AML-193 (cell line): ENCODE measurements at regions not wholly inside any gene's neighbourhood (a gene's known extent, or its start where the extent isn't known, plus 50 kb on each side); places are given as distances from the start of the nearest gene placed in this dataset.

Experiments used
- DNase-seq, 2 experiments: peaks; one replicate each; lab custom pipeline; 2025; lab: John Stamatoyannopoulos, UW

DNA sequence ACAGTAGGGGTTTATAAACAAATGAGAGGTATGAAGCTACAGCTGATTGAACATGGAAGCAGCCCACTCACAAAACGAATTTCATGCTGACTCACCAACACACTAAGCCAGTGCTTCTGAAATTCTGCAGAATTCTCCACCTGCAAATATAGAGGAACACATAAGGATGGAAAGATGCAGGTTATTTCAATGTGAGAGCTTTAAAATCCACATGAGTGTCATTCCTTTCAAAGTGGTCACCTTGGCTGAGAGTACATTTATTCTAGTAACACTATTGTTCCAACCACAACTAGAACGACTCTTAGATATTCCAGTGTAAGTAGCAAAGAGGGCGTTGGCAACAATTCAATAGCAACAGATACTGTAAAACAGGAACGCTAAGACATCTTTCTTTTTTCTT is 189.9 kb upstream of the TSC22D2 start:
- no peak for DNase-seq

DNA sequence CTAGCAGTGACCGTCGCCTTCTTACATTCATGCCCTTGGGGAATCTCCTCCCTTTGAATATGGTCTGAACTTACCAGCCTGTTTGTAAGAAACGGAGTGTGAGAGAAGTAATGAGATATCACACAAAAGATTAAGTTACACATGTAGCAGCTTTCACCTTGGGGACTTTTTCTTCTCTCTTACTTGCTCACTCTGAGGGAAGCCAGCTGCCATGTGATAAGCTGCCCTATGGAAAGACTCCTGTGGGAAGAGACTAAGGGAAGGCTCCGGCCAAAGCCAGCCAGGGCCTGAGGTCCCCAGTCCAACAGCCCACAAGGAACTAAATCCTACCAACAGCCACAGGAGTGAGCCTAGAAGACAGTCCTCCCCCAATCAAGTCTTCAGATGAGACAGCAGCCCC is 190.4 kb upstream of the TSC22D2 start:
- no peak for DNase-seq

DNA sequence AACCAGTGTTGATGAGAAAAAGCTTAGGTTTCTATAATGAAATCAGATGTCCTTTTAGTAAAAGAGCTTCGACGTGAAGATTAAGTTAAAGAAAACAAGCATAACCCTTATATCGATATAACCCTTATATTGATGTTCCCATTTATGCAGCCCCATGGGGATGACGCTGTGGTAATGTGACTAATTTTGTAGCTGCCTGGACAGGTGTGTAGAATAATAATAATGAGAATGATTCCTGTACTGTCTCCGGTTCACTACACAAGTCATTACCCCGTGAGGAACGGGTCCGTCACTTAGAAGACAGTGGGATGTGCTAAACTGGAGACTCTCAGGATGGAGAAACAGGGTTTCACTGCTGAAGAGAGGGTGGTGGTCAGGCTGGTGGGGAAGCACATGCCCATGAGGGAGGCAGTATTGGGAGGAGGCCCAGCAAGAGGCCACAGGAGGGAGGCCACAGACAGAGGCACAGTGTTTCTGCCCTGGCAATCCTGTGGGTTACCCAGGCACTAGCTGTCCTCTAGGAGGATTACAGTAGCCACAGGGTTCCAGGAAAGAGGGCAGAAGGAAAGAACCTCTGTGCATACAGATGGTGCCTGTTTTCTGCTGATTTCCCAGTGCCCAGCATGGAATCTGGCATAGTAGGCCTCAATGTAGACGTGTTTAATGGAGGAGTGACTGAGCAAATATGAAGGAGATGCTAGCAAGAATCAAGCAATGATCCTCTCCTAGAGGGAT is 191.1 kb upstream of the TSC22D2 start:
- DNase-seq: no peak

- DNase-seq: no peak
Observed at GRCh38 chr3:150216041-150216811, 191.9 kb upstream of the TSC22D2 start.

DNA sequence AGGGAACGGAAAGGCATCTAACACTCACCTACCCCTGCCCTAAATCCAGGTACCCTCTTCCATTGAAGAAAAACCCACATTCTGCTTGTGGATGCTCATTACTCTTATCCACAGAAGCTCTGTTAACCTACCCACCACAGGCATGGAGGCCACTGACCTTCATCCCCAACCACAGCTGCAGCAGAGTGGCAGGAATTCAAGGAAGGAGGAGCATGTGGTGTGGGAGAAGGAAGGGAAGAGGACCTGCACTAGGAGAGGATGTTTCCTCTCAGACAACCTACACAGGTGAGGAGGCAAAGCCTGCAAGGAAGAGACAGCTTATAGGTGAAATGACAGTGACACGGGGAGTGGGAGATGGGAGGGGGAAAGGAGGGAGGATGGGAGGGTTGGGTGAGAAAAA is 192.5 kb upstream of the TSC22D2 start:
- DNase-seq: no peak

GRCh38 chr3:150213577-150213976 is 194.5 kb upstream of the TSC22D2 start:
- no peak for DNase-seq

DNA sequence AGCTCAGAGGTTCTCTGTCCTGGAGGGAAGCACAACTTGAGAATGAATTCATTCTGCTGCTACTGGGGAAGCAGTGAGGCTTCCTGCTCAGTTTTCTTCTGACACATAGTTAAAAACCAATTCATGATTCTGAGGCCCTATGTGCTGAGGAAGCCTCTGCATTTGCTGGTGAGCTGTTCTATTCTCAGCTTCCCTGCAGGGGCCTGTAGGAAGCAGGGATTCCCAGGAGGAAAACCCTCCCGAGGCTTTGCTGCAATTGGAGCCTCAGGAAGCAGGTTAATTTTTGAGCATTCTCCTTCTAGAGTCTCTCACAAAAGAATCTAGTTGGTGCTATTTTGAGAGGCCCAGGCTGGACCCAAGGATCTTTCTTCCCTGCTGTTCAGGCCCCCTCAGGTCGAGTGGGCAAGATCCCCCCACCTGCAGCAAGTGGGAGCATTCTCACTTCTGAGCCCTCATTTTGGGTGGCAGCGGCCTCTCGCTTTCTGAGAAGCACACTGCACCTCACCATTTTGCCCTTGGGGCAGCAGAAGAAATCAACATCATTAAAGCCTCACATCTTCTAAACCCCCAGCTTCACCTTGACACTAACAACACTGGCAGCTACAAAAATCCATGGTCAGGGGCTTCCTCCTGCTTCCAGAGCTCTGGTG is 197.5 kb upstream of the TSC22D2 start:
- DNase-seq: no peak

DNA sequence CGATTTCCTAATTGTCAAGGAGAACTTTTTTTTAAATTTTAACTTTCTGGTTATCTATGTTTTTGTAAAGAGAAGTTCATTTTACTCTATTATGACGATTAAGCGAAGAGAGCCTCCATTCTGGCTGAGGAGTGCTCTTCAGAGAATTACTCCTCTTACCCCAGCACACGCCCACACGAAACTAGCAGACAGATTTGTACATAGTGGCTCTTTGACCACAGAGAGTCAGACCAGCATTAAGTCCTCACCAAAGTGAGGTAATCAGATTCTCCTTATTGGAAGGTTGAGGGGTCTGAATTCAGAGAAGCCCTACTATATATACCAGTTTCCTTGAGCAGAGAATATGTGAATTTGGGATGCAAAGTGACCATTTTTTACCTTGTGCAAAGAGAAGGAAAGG is 204.8 kb upstream of the TSC22D2 start:
- no peak for DNase-seq

DNA sequence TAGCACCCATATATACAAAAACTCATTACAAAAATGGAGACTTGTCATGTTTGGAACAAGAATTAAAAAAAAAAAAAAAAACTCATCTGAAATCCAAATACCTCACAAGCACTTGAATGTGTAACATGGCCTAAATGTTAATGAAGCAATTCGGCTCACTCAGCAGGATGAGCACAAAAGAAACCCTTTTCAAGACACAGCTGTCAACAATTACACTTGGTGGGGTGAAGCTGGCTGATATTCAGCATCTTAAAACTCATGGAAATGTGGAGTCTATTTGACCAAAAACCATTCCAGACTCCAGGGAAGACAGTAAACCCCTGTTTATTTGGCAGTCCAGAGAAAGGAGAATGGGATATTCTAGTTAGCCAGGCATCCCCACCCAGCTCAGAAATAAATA is 205.4 kb upstream of the TSC22D2 start:
- DNase-seq: no peak

GRCh38 chr3:150194957-150195356 is 213.1 kb upstream of the TSC22D2 start:
- no peak for DNase-seq

GRCh38 chr3:150194513-150194912 is 213.6 kb upstream of the TSC22D2 start:
- DNase-seq: no peak

DNA sequence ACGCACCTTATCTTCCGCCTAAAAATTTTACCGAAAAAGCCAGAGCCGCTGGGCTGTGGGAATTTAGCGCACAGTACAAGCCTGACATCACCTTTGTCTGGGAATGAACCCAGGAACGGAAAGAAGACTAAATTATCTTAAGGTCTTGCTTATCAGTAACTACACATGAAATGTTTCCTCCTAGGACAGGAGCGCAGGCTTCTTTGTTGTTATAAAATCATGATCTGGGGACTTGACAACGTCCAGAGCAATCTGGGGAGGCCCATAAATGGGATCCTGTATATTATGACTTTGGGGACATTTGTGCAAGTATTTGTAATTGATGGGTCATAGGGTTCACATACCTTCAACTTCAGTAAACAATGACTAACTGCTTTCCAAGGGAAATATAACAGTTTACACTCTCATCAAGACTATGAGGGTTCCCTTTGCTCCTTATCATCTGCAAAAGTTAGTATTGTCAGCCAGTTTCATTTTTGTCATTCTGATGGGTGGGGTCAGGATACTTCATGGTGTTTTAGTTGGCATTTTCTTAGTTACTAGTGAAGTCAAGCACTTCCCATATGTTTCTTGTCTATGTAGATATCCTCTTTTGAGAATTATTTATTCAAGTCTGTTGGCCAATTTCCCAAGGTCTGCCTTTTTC is 213.9 kb upstream of the PFN2 start:
- no peak for DNase-seq

GRCh38 chr3:150183678-150184425 is 213.2 kb upstream of the PFN2 start:
- DNase-seq: peak; percentile 83

DNA sequence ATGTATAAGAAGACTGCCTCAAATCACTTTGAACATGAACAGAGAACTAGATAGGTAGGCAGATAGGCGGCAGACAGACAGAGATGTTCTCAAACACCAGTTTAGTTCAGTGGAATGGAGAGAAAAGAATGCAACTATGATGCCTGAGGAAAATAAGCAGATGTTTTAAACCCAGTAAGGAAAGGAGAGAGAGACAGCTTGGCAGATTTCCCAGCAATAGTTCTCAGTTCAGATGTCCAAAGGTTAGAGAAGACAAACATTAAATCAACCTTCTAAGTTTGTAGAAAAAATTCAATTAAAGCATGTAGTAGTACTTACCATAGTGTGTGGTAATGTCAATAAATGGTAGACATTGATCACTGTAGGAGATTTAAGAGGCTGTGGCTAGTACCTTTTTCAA is 209.6 kb upstream of the PFN2 start:
- DNase-seq: no peak

GRCh38 chr3:150179330-150179729 is 208.6 kb upstream of the PFN2 start:
- no peak for DNase-seq

DNA sequence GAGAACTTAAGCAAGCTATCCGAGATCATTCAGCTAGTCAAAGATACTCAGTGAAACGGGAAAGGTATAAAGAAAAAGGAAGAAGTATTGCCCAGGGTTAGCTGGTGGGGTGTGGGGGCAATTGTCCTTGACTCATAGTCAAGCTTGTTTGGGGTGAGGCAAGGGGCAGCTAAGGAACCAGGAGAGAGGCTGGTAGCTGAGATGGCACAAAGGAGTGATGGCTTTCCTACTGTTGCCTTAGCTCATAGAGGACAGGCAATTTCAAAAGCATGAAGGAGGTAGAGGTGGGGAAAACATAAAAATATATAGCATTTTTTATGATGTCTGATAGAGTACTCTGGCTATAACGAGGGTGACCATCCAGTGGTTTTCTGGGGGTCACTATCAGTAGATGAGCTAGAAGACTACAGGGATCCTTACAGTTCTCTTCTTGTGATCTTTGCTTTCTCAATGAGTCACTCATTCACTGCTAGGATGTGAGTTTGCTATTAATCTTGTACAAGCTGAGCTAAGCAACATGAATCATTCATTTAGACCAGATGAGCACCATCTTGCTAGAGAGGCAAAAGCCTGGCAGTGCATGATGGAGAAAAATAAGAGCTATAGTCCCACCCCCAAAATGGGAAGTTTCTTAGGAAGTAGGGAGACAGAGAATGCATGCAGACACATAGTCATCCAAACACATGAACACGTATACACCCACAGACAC is 207.1 kb upstream of the PFN2 start:
- DNase-seq: no peak

DNA sequence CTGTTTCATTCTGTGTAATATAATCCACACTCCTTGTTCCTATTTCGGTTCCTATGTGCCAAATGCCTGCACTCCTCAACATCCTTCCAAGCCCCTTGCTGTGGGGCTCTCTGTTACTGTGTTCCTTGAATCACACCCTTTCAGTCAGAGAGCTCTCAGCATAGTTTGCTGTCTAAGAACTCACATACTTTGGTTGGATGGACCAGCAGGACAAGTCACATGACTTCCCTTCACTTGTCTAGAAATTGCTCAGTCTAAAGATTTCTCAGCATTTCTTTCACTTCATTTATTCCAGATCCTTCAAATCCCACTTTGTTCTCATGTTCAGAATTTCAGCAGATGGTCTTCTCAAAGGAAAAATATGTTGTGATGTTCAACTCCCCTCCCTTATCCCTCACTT is 203.5 kb upstream of the PFN2 start:
- DNase-seq: no peak

GRCh38 chr3:150172356-150172755 is 201.7 kb upstream of the PFN2 start:
- DNase-seq: no peak

DNA sequence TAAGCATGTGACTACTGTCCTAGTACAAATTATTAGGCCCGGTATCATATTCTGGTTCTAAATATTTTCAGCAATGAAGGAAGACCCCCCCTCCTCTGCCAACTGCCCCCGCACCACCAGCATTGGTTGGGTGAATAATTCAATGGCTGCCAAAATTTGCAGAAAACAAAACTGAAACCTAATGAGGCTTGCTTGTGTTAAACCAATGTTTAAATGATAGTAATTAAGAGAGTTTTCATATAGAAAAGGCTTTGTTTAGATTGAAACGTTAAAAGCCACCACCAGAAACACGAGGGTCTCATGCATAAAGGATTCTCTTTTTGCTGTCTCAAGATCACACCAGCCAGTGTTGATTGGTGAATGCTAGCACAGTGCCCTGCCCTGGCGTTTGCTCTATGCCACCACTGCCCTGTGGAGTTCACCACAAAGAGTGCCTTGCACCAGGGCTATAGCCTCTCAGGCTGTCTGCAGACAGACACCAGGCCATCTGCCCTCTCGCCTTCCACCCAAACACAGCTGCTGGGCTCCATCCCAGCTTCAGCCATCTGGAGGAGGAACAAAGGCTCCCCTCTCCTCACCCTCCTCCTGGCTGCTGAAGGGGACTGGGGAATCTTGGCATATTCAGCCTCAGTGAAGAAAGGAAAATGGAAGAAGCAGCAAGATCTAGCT is 200.3 kb upstream of the PFN2 start:
- DNase-seq: no peak

GRCh38 chr3:150169330-150169940 is 198.7 kb upstream of the PFN2 start:
- no peak for DNase-seq
